ENCODE measurements at regions not wholly inside any gene's neighbourhood (a gene's known extent, or its start where the extent isn't known, plus 50 kb on each side); places are given as distances from the start of the nearest gene placed in this dataset.

- Histone ChIP-seq H3K4me3 (no peak overlapping the region), H3K9me3 (no peaks in the 10 kb centered on the region), H3K36me3 (no peaks in the 10 kb centered on the region), H3K27me3 (no peaks in the 10 kb centered on the region), H3K4me1 (peaks cover 0 to 20% (median 11%) of the 10 kb centered on the region in 9 donors), H3K27ac (peak overlapping the region in 1 of 10 donors; percentile 76)
- intact Hi-C loops (cut with DNase I), result no loop called here
- TF ChIP-seq CTCF (IDR thresholded peaks at IDR 0.05), result no peak
- DNase-seq (no peak), ATAC-seq (no peak)
- WGBS, 2 donors, result 87 to 97% methylated on average over 5 of the region's 5 CpGs
Measured at GRCh38 chr2:234339501-234339900, 157.4 kb downstream of the ARL4C start.

DNA sequence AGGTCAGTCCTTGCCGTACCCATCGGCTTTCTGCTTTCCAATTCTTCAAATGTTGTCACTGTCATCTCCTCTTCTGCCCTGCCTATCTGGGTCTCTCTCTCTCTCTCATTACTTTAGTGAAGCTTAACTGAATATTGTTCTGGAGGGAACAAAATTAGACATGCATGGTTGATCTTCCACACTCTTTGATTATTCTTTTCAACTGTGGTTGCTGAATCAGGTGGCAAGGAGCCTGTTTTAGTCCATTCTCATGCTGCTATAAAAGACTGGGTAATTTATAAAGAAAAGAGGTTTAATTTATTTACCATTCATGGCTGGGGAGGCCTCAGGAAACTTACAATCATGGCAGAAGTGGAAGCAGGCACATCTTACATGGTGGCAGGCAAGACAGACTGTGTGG is 157.9 kb downstream of the ARL4C start:
- ATAC-seq (no peak), DNase-seq (no peak)
- Histone ChIP-seq H3K27ac (peak overlapping the region in 1 of 10 donors; percentile 76), H3K36me3 (no peaks in the 10 kb centered on the region), H3K9me3 (no peaks in the 10 kb centered on the region), H3K27me3 (no peaks in the 10 kb centered on the region), H3K4me3 (no peak overlapping the region), H3K4me1 (peaks cover 0 to 24% (median 11%) of the 10 kb centered on the region in 9 donors)
- TF ChIP-seq CTCF (IDR thresholded peaks at IDR 0.05), result no peak
- intact Hi-C loops (cut with DNase I), result no loop called here
- 91 to 93% methylated on average over 2 of the region's 2 CpGs for WGBS, 2 donors

- WGBS, 2 donors, result 8 to 18% methylated on average over 19 of the region's 19 CpGs
- intact Hi-C loops (cut with DNase I), result no loop called here
- TF ChIP-seq CTCF (IDR thresholded peaks at IDR 0.05), result no peak
- Histone ChIP-seq H3K36me3 (no peaks in the 10 kb centered on the region), H3K4me3 (no peak overlapping the region), H3K4me1 (peaks cover 0 to 24% (median 6%) of the 10 kb centered on the region in 9 donors), H3K27ac (peak overlapping the region in 2 of 10 donors; percentile 24 to 84), H3K9me3 (no peaks in the 10 kb centered on the region), H3K27me3 (peaks cover 0 to 6% (median 0%) of the 10 kb centered on the region in 7 donors)
- DNase-seq (peak; percentile 65 to 67), ATAC-seq (peak; percentile 77 to 93 (median 86))
Measured at GRCh38 chr2:234335661-234336228, 161.1 kb downstream of the ARL4C start.

DNA sequence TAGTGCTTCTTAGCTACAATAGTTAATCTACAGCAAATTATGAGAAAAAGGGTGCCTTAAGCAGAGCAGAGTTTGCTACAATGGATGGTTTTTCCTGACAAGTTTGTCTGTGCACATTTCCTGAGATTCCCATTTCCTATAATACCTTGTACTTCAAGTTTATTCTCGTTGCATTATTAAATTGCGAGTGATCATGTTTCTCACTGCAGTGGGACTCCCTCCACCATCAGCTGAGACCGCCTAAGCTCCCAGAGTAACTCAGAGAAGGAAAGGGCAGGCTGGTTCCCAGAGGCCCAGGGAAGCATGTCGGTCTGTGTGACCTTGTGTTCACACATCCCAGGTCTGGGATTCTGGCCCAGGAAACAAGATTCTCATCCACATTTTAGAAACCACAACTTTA is 162.1 kb downstream of the ARL4C start:
- Histone ChIP-seq H3K27ac (peak overlapping the region in 3 of 10 donors; percentile 13 to 84 (median 24)), H3K27me3 (peaks cover 0 to 6% (median 0%) of the 10 kb centered on the region in 7 donors), H3K9me3 (no peaks in the 10 kb centered on the region), H3K4me3 (no peak overlapping the region), H3K36me3 (no peaks in the 10 kb centered on the region), H3K4me1 (peaks cover 0 to 24% (median 6%) of the 10 kb centered on the region in 9 donors)
- 64 to 68% methylated on average over 4 of the region's 4 CpGs for WGBS, 2 donors
- ATAC-seq (no peak), DNase-seq (no peak)
- intact Hi-C loops (cut with DNase I), result no loop called here
- no peak for TF ChIP-seq CTCF (IDR thresholded peaks at IDR 0.05)

Data from heart right ventricle (tissue), 16 donors.